RKO (cell line): ENCODE measurements at regions not wholly inside any gene's neighbourhood (a gene's known extent, or its start where the extent isn't known, plus 50 kb on each side); places are given as distances from the start of the nearest gene placed in this dataset.

Source experiments
- DNase-seq: peaks from one replicate; pipeline ENCODE4 v3.0.0-alpha.2; 2016; ENCODE audit warnings: low spot score

DNA sequence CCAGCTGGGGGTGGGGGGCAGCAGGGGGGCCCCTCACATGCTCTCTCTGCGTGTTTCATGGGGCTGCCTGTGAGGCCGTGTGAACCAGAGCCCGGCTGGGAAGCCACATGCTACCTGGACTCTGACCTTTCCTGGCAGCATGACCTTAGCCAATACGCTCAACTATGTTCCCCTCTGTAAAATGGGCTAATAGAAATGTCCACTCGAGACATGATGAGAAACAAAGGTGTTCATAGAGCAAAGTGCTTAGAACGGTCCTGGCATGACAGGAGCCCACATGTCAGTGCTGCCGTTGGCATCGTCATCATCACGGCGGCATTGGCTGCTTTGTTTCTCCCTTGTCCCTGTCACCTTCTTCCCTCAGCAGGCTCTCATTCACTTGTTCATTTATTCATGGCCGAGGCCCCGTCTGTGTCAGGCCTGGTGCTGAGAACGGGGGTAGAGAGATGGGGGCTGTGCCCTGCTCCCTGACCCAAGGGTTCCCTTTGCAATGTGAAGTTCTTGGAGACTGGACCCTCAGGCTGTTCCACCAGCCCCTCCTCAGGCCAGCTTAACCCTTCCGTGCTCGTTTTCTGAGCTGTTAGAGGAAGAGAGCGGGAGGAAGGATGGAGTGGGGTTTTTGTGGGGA is 291.4 kb downstream of the SEC14L1 start:
- no peak for DNase-seq

DNA sequence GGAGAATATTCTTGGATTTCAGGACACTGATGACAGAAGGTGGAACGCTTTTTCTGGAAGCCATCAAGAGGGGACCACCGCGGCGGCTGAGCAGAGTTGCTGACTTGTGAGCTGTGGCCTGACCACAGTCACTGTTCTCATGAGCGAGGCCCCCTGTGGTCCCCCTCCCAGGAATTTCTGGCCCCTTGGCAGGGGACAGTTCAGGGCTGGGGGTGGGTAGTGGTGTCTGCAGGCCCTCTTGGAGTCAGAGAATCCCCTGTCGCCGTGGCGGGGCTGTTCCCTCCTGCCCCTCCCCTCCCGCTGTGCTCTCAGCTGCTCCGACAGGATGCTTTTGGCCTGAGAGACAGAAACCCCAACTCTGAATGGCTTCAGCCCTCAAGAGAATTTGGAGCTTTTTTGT is 292.0 kb downstream of the SEC14L1 start:
- DNase-seq = no peak

DNA sequence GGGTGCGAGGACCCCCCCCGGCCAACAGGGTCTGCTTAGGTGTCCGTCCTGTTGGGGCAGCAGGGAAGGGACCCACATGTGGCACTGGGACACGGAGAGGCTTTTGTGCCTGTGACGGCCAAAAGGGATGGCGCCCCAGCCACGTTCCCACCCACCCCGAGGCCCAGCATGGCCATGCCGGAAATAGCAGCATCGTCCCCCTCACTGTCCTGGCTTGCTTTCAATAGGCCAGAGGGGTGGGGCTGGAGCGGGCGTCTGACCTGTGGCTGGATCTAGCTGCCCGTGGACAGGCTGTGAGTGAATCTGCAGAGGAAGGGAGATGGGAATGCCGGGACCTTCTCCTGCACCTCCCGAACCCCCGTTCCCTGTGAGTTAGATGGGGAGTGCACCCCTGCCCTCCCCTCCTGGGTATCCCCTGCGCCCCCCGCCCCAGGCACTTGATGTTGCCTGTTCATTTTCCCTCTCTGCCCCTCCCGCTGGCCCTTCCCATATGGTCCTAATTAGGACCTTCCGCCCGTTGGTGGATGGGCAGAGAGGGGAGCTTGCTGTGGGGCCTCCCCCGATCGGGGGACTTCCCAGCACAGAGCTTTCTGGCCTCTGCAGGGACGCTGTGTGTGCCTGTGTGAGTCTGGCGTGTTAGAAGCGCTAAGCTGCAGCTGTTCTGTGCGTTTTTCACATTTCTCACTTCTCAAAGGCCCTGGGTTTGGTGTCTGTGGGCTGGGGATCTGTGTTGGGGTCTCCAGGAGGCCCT is 292.8 kb downstream of the SEC14L1 start:
- no peak for DNase-seq

DNA sequence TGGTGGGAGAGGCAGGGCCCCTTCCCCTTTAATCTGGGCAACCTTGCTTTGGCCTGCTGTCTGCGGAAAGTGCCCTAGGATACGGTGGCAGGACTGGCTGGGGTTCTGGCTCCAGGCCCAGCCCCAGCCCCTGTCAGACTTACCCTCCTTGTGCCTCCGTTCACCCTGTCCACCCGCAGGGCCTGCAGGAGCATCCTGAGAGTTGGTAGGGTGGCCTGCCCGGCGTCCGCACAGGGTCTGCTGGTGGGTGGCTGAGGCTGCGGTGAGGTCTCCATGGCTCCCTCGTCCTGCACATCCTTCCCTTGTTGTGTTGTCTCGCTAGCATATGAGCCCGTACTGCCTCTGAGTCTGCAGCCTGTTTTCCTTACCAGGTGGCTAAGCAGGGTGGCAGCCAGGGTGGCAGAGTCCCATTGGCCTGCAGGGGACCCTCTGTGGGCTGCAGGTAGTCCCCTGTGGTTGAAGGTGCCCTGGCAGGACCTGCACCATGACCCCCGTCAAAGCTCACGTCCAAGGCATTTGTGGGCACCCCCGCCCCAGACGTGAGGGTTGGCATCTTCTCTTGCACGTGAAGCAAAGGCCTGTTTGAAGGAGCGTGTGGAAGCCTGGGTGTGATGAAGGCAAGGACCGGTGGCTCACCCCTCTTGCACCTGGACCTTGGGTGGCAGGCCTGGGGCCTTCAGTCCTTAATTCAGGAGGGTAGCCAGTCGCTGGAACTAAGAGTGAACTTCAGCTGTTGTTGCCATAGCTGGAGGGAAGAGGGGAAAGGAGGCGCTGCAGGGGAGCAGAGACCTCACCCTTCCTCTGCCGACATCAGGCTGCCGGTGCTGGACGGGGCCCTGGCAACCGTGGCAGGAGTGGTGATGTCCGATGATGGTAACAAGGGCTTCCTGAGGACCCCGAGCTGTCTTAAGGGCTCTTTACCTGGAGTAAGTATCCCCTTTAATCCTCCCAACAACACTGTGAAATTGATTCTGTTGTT is 293.7 kb downstream of the SEC14L1 start:
- no peak for DNase-seq

DNA sequence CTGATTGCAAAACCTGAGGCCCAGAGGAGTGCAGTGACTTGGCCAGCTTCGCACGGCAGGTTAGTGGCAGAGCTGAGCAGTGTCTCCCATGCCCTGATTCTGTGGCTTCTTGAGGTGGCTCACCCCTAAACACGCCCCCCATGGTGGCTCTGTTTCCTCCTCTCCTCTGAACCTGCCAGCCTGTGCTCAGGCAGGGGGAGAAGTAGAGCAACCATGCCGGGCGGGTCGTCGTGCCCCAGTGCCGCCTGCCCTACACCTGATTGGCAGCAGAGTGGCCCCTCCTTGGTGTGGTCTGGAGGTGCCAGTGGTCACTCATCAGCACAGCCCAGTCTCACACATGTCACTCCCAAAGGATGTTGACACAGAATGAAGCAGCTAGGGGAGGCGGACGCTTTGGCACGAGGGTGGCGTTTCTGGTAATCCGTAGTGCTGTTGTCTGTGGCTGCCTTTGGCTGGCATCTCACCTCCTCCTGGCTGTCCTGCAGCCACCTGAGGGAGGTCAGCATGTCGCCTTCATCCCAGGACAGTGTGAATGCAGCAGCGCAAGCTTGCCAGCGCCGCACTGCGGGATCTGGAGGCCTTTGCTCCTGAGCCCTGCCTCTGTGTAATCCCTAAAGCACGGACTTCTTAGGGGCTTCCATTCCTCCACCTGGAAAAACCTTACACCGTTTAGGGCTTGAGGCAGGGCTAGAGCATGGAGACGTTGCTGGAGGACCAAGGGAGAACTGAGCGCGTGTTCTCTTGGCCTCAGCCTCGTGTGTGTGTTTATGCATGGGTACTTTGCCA is 294.7 kb downstream of the SEC14L1 start:
- no peak for DNase-seq

DNA sequence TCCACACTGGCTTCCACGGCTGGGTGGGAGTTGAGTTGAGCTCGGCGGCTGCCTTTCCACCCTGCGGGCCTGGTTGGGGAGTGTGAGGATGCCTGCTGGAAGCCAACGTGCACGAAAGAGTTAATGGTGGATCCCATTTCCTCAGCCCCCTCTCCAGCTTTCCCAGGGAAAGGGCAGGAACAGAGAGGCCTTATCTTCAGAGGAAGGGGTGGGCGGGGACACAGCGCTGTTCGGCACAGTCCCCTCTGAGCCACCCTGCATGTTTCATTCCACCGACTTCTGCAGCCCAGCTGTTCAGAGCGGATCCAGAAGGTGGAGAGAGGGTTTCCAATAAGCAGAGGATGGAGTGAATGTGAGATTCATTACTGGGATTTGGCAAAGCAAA is 295.3 kb downstream of the SEC14L1 start:
- DNase-seq = no peak

DNA sequence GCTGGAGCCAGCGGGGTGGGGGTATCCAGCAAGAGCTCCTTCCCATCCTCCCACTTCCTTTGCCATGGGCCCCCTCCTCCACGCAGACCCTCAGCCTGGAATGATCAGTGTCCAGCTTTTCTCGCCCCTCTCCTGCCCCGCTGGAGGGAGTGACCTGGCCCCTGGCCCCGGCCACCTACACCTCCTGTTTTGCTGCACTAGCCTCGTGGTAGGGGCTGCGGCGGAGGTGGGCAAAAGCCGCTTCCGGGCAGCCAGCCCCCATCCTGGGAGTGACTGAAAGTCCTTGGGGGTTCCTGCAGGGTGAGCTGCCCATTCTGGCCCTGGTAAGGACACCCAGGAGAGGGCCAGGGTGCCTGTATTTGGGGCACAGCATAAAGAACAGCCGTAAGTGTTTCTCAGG is 295.7 kb downstream of the SEC14L1 start:
- no peak for DNase-seq

DNA sequence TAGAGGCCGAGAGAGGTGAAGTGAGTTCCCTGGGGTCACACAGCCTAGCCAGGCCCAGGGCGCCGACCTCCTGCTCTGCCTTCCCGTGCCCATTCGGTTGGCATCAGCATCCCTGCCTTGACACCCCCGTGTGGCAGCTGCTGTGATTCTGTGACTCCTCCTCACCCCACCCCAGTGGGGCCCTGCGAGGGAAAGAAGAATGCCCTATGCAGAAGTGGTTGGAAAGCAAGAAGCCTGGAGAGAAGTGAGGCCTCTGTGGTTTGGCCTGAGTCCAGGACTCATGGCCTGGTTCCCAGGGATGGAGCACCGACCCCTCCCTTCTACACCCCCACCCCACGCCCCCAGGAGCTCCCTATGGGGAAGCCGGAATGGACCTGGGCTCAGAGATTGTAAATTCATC is 296.2 kb downstream of the SEC14L1 start:
- no peak for DNase-seq

DNA sequence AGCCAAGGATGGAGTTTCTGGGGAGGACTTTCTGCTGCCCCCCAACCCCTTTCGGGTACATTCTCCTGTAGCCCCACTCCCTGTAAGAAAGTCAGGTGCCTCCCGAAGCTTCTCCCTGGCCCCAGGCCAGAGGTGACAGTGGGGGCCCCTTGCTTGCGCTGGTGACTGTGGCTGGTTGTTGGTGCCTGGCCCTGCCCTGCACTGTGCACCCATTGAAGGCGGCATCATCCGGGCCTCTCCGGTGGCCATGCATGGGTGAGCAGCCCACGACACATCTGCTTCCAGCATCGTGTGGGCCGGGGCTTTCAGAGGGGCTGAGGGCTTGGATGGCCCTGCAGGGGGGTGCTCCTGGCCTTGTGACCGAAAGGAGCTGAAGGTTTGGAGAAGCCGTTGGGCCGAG is 297.0 kb downstream of the SEC14L1 start:
- DNase-seq = no peak

DNA sequence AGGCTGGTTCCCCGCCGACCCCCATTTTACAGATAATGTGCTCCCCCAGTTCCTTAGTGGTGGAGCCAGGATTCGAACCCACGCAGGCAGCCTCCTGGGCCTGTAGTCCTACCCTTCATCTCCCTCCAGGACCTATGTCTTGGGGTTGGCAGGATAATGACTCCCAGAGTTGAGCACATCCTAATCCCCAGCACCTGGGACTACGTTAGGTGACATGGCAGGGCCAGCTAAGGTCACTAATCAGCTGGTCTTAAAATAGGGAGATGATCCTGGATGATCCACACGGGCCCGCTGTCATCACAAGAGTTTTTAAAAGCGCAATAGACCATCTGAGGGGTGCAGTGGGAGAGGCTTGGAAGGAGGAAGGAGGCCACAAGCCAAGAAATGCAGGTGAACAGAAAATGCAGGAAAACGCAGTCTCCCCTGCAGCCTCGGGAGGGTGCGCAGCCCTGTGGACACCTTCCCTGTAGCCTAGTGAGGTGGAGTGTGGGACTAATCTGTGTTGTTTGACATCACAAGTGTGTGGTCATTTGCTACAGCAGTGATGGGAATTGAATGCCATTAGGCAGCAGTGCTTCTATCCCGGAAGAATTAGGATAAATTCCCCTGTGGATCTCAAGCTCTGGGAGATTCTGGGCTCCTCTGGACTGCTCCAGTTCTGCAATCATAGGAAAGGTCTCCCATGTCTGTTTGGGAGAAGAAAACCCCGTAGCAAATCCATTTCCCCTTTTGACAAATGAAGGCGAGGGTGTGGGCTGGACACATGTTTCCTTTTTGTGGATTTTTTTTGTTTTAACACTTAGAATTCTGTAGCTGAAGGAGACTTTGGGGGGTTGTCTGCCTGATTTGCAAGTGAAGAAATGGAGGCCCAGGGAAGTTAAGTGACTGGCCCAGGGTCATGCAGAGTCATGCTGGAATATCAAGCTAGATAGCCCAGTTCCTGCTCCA is 297.7 kb downstream of the SEC14L1 start:
- DNase-seq = no peak

DNA sequence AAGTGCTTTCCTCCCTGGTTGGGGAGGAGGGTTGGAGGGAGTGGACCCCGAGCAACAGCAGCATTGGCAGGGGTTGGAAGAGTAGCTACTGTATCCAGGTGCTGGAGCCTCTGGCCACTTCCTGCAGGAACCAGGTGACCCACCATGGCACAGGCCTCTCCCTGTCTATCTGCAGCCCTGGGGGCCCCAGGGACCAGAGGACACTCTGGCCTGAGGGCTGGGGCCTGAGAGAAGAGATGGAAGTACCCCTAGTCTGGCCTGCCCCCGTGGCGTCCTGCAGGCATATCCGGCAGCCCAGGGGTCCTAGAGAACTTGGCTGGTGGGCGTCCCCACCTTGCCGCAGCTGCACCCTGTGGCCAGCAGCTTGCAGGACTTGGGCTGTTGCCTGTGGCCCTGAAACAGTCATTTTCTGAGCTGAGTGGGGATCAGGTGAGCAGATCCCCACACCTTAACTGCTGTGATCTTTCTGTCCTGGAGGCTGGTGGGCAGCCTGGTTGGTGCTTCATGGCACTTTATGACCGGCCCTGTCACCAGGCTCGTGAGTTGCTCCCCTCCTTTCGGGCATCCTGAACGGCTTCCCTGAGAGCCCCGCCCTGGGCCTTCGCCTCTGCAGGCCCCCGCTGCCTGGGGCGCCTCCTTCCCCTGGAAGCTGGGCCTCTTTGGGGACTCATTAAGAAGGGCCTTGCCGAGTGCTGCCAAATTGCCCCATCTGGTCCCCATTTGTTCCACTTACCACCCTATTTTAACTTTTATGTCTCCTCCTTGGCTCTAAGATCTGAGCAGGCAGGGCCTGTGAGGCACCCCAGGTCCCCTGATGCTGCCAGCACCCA is 298.6 kb downstream of the SEC14L1 start:
- no peak for DNase-seq

DNA sequence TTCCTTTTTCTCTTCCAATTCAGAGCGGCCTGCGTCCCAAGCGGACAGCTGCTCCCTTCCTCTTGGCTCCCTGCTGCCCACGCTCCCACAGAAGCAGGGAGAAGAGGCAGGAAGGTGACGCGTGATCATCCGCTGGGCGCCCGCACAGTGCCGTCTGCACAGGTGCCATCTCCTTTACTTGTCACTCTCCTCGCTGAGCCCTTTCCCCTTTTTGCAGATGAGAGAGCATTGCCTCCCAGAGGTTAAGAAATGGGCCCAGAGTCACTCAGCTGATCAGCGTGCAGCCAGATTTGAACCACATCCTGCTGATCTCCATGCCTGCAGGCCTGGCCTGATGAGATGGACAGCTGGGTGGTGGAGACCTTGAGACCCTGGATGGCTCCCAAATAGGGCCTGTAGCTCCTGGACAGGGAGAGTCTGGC is 299.8 kb downstream of the SEC14L1 start:
- DNase-seq = no peak

DNA sequence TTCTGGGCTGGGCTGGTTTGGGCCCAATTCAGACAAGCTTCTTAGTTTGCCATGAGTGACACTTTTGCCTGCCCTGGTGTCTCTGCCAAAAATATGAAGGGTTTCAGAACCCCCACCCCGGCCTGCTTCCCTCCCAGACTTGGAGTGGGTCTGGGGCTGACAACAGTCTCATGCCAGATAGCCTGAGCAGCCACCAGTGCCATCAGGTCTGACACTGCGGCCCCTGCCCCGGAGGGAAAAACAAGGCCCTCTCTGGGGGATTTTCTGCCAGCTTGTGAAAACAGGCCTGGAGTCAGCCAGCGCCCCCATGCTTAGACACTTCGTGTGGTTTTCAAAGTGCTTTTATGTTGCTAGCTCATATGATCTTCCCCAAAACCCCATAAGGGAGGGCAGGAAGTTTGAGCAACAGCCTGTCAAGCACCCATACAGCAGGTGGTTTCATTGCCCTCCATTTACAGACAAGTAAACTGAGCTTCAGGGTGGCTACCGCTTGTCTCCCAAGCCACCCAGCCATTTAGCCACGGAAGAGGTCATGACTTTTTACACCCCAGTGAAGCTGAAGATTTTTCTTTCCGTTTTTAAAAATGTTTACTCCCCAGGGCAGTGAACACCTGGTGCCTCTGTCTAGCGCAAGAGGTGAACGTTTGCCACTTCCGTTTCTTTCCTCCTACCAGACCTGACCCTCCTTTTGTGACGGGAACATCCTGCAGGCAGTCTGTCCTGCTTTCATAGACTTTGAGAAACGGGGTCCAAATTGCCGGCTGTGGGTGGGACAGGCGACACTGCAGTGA is 300.6 kb downstream of the SEC14L1 start:
- DNase-seq = no peak

DNA sequence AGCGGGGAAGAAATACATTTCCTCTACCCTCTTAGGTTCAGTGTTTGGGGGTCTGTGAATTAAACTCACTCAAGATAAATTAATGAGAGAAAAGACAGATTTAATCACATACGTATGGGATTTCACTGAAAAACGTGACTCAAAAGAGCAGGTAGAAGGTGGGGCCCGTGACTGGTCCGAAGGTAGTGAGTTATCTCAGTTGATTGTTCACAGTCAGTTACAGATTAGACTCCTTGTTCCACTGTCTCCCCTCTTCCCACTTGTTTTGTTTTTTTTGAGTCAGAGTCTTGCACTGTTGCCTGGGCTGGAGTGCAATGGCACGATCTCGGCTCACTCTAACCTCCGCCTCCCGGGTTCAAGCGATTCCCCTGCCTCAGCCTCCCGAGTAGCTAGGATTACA is 301.2 kb downstream of the SEC14L1 start:
- no peak for DNase-seq

DNA sequence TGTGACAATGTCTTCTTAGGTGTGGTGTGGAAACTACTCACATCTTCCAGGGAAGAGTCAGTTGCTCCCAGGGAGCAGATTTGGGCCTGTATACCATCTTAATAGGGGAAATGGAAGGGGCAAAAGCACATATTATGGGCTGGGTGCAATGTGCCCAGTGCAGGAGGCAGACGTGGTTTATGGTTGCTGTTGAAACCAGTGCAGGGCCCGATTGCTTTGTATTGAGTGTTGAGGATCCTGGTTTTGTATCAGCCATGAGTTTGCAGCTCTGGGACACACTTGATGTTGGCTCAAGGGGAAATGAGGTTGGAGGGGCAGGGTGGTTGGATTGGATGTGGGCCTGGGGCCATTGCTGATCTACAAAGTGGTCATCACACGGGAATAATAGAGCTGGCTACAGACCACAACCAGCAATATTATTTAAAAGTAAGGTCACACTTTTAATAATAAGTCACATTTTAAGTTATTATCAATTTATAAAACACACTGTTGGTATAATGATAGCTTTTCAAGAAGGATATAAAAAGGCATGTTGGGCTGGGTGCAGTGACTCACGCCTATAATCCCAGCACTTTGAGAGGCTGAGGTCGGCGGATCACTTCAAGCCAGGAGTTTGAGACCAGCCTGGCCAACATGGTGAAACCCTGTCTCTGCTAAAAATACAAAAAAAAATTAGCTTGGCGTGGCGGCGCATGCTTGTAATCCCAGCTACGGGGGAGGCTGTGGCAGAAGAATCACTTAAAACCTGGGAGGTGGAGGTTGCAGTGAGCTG is 302.4 kb downstream of the SEC14L1 start:
- no peak for DNase-seq

DNA sequence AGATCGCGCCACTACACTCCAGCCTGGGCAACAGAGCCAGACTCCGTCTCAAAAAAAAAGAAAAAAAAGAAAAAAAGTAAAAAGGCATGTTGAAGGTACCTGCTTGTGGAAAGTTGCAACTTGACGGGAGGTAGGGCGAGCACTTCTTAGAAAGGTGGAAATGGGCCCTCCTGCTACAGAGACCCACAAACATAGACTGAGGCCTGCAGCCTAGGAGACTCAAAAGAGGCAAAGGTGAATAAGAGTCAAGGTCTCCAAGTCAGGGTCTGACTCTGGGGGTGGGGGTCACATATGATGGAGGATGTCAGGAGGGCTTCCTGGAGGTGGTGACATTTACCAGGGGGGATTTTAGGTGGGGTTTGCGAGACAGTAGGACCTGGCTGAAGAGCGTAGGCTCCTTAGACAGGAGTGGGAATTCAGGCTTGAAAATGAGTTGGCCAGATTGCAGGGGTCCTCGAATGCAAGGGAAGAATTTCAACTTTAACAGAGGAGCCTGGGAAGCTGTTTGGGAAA is 303.0 kb downstream of the SEC14L1 start:
- no peak for DNase-seq

DNA sequence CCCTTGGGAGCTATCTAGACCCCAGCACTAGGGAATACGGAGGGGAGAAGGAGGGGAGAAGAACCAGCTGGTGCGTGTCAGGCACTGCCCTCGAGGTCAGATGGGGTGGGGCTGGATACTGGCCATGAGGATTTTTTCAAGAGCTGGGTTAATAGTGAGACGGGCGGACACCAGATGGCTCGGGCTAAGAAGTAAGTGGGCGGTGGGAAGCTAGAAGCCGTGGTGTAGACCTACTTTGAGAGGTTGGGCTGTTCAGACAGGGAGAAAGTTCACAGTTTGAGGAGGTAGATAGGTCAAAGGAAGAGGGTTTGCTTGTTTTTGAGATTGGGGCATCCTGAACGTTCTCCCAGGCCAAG is 303.8 kb downstream of the SEC14L1 start:
- no peak for DNase-seq
